CD14-positive monocyte (primary cell): ENCODE measurements at regions not wholly inside any gene's neighbourhood (a gene's known extent, or its start where the extent isn't known, plus 50 kb on each side); places are given as distances from the start of the nearest gene placed in this dataset.

Experiments
- DNase-seq, 3 donors: peaks; one replicate each; pipeline ENCODE4 v3.0.0-alpha.2; 2011 to 2022
- H2AFZ ChIP-seq: 2 replicates; pipeline ENCODE4 v1.6.0; 2012; ENCODE audit warnings: mild to moderate bottlenecking, low read depth, low read length, inconsistent platforms; ENCODE audit not compliant: insufficient read depth, poor library complexity, severe bottlenecking
- H3K27ac ChIP-seq, 2 donors: 1 replicate in 1 of 2; 2 replicates in 1 of 2; pipeline ENCODE4 v1.5.1; 2012 to 2013; ENCODE audit warnings: low read length in 2 of 2, control low read depth in 1 of 2, inconsistent platforms in 1 of 2, low read depth in 1 of 2, mild to moderate bottlenecking in 1 of 2
- H3K27me3 ChIP-seq, 2 donors: one replicate each; pipeline versions ENCODE4 v1.6.0 to v1.6.1; 2011 to 2013; ENCODE audit warnings: low read length in 2 of 2; ENCODE audit not compliant: control insufficient read depth in 2 of 2, insufficient read depth in 2 of 2
- H3K36me3 ChIP-seq, 2 donors: replicated peaks in 1 of 2; 1 replicate in 1 of 2; 2 replicates in 1 of 2; pipeline versions ENCODE4 v1.5.1 to v1.6.1; 2012 to 2013; ENCODE audit warnings: low read length in 2 of 2, control low read depth in 1 of 2, inconsistent platforms in 1 of 2, mild to moderate bottlenecking in 1 of 2; ENCODE audit not compliant: insufficient read depth in 2 of 2, control insufficient read depth in 1 of 2
- H3K4me1 ChIP-seq, 2 donors: 1 replicate in 1 of 2; 2 replicates in 1 of 2; pipeline versions ENCODE4 v1.5.1 to v1.6.1; 2012 to 2013; ENCODE audit warnings: low read length in 2 of 2, control low read depth in 1 of 2, inconsistent platforms in 1 of 2, mild to moderate bottlenecking in 1 of 2, moderate library complexity in 1 of 2; ENCODE audit not compliant: insufficient read depth in 2 of 2, control insufficient read depth in 1 of 2
- H3K4me2 ChIP-seq: replicated peaks from 2 replicates; pipeline ENCODE3; 2012; ENCODE audit warnings: low read length, moderate library complexity, mild to moderate bottlenecking; ENCODE audit not compliant: poor library complexity, severe bottlenecking; ENCODE audit errors: extremely low read depth
- H3K4me3 ChIP-seq, 3 experiments: fragments of 200-600 bp in 1 of 3; sonication (generic) in 1 of 3; replicated peaks in 1 of 3; 1 replicate in 2 of 3; 2 replicates in 1 of 3; pipeline ENCODE4 v1.5.1; 2011 to 2013; ENCODE audit warnings: low read length in 3 of 3, mild to moderate bottlenecking in 3 of 3, control low read depth in 2 of 3, low read depth in 2 of 3, inconsistent platforms in 1 of 3, moderate library complexity in 1 of 3
- H3K79me2 ChIP-seq: 2 replicates; pipeline ENCODE4 v1.6.0; 2012; ENCODE audit warnings: mild to moderate bottlenecking, control low read depth, inconsistent platforms, low read length, moderate library complexity; ENCODE audit not compliant: insufficient read depth
- H3K9ac ChIP-seq: 2 replicates; pipeline ENCODE4 v1.6.0; 2017; ENCODE audit warnings: low read length, mild to moderate bottlenecking; ENCODE audit not compliant: insufficient read depth, poor library complexity, severe bottlenecking
- H3K9me3 ChIP-seq, 2 donors: replicated peaks in 1 of 2; 1 replicate in 1 of 2; 2 replicates in 1 of 2; pipeline versions ENCODE4 v1.5.1 to v1.6.1; 2012 to 2013; ENCODE audit warnings: low read length in 2 of 2, control low read depth in 1 of 2; ENCODE audit not compliant: control insufficient read depth in 1 of 2, insufficient read depth in 1 of 2
- H4K20me1 ChIP-seq: 2 replicates; pipeline ENCODE4 v1.6.0; 2012; ENCODE audit warnings: mild to moderate bottlenecking, low read length, control low read depth, moderate library complexity; ENCODE audit not compliant: insufficient read depth
- H3K27ac Mint-ChIP-seq, 7 donors: one replicate each; pipeline ENCODE4 v1.8.0; 2020; ENCODE audit warnings: mild to moderate bottlenecking in 7 of 7, mixed read lengths in 7 of 7, moderate library complexity in 6 of 7, inconsistent platforms in 2 of 7
- H3K27me3 Mint-ChIP-seq, 3 donors: one replicate each; pipeline ENCODE4 v1.8.0; 2021 to 2022; ENCODE audit warnings: low read depth in 3 of 3, mild to moderate bottlenecking in 3 of 3, mixed read lengths in 3 of 3, moderate library complexity in 3 of 3, inconsistent platforms in 1 of 3
- H3K36me3 Mint-ChIP-seq, 2 donors: one replicate each; pipeline ENCODE4 v1.8.0; 2020; ENCODE audit warnings: mixed read lengths in 2 of 2, inconsistent platforms in 1 of 2, mild to moderate bottlenecking in 1 of 2
- H3K4me1 Mint-ChIP-seq: one replicate; pipeline ENCODE4 v1.8.0; 2020; ENCODE audit warnings: mild to moderate bottlenecking, mixed read lengths
- H3K4me3 Mint-ChIP-seq, 2 donors: one replicate each; pipeline ENCODE4 v1.8.0; 2020; ENCODE audit warnings: mild to moderate bottlenecking in 2 of 2, mixed read lengths in 2 of 2, moderate library complexity in 1 of 2
- H3K9me3 Mint-ChIP-seq, 7 donors: one replicate each; pipeline ENCODE4 v1.8.0; 2020 to 2022; ENCODE audit warnings: mixed read lengths in 7 of 7, mild to moderate bottlenecking in 6 of 7, moderate library complexity in 6 of 7, inconsistent platforms in 2 of 7
- WGBS: methylation state at CpG from one replicate; pipeline ENCODE4 v1.1.5; 2013; ENCODE audit warnings: missing lambda C conversion rate; ENCODE audit not compliant: insufficient coverage; 5-methylcytosine and 5-hydroxymethylcytosine counted together
- intact Hi-C, 2 donors: fragments of 100-400 bp; cut with micrococcal nuclease; formaldehyde crosslinking; loops; one replicate each; pipeline versions ENCODE4 v1.15.0 to v1.15.1; 2023
- TF ChIP-seq, protein P1 (sequence below): fragments of 200-600 bp; IDR thresholded peaks from one replicate; pipeline ENCODE4 v1.8.0; 2022; ENCODE audit warnings: antibody characterized with exemption, mild to moderate bottlenecking

DNA sequence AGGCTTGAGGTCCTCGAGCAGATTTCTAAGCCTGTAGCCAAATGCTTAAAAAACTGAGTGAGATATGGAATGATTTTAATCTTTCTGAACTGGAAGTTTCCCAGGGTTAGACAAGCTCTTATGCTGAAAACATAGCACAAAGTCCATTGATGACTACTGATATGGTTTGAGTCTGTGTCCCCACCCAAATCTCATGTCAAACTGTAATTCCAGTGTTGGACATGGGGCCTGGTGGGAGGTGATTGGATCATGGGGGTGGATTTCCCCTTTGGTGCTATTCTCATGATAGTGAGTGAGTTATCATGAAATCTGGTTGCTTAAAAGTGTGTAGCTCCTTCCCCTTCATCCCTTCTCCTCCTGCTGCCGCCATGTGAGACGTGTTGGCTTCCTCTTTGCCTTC is 454.9 kb downstream of the SPRY1 start:
- H3K9me3 ChIP-seq, result no peaks in the 10 kb centered on the region
- TF ChIP-seq, protein P1, sequence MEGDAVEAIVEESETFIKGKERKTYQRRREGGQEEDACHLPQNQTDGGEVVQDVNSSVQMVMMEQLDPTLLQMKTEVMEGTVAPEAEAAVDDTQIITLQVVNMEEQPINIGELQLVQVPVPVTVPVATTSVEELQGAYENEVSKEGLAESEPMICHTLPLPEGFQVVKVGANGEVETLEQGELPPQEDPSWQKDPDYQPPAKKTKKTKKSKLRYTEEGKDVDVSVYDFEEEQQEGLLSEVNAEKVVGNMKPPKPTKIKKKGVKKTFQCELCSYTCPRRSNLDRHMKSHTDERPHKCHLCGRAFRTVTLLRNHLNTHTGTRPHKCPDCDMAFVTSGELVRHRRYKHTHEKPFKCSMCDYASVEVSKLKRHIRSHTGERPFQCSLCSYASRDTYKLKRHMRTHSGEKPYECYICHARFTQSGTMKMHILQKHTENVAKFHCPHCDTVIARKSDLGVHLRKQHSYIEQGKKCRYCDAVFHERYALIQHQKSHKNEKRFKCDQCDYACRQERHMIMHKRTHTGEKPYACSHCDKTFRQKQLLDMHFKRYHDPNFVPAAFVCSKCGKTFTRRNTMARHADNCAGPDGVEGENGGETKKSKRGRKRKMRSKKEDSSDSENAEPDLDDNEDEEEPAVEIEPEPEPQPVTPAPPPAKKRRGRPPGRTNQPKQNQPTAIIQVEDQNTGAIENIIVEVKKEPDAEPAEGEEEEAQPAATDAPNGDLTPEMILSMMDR, result no peak
- Mint-ChIP-seq H3K4me3 (no peak overlapping the region), H3K36me3 (no peaks in the 10 kb centered on the region), H3K27ac (no peak overlapping the region), H3K9me3 (peaks cover 0 to 6% (median 2%) of the 10 kb centered on the region in 7 donors), H3K4me1 (no peaks in the 10 kb centered on the region), H3K27me3 (no peaks in the 10 kb centered on the region)
- H3K79me2 ChIP-seq, result no peaks in the 10 kb centered on the region
- intact Hi-C loops, result no loop called here
- H3K27me3 ChIP-seq, result no peaks in the 10 kb centered on the region
- no peak for DNase-seq
- no peak overlapping the region for H3K4me3 ChIP-seq
- no peaks in the 10 kb centered on the region for H3K36me3 ChIP-seq
- no peaks in the 10 kb centered on the region for H3K4me1 ChIP-seq
- WGBS, result 100% methylated on average over 1 of the region's 3 CpGs
- H3K4me2 ChIP-seq, result no peak overlapping the region
- no peak overlapping the region for H2AFZ ChIP-seq
- no peak overlapping the region for H3K27ac ChIP-seq
- no peak overlapping the region for H3K9ac ChIP-seq
- no peaks in the 10 kb centered on the region for H4K20me1 ChIP-seq

- TF ChIP-seq, protein P1, result no peak
- intact Hi-C loops, result no loop called here
- Histone ChIP-seq H3K79me2 (no peaks in the 10 kb centered on the region), H3K4me1 (no peaks in the 10 kb centered on the region), H3K36me3 (no peaks in the 10 kb centered on the region), H3K4me3 (no peak overlapping the region), H3K9me3 (no peaks in the 10 kb centered on the region), H3K27me3 (no peaks in the 10 kb centered on the region), H3K9ac (no peak overlapping the region), H3K4me2 (no peak overlapping the region), H4K20me1 (no peaks in the 10 kb centered on the region), H2AFZ (no peak overlapping the region), H3K27ac (no peak overlapping the region)
- Mint-ChIP-seq H3K36me3 (no peaks in the 10 kb centered on the region), H3K27me3 (no peaks in the 10 kb centered on the region), H3K4me3 (no peak overlapping the region), H3K4me1 (peaks cover 2% of the 10 kb centered on the region), H3K27ac (no peak overlapping the region), H3K9me3 (peaks cover 0 to 6% (median 2%) of the 10 kb centered on the region in 7 donors)
- no peak for DNase-seq
- no CpG with 5 or more reads among the region's 3 CpGs for WGBS
Measured at GRCh38 chr4:123853651-123854050, 457.1 kb downstream of the SPRY1 start.
